Stimulated activated naive CD8-positive, alpha-beta T cell treated with anti-CD3 and anti-CD28 coated beads, Interleukin-15, Interleukin-2, amounts not matched to agents 100 U/mL and 50 U/mL, for 24 hours (primary cell): ENCODE measurements at regions not wholly inside any gene's neighbourhood (a gene's known extent, or its start where the extent isn't known, plus 50 kb on each side); places are given as distances from the start of the nearest gene placed in this dataset.

Experiments
- ATAC-seq: fragments of 150-1000 bp; cut with Tn5 transposase; one replicate; pipeline ENCODE4 v1.10.0; 2021
- DNase-seq: peaks from one replicate; pipeline ENCODE4 v3.0.0; 2021

- DNase-seq (no peak), ATAC-seq (no peak)
These were observed 50.6 kb upstream of the GNAO1 start for GRCh38 chr16:56140645-56141044.

- peak; percentile 32 for ATAC-seq
- no peak for DNase-seq
These were observed 54.0 kb upstream of the GNAO1 start for GRCh38 chr16:56137269-56137668.

- DNase-seq (no peak), ATAC-seq (no peak)
These were observed 55.0 kb upstream of the GNAO1 start for GRCh38 chr16:56136256-56136655.

GRCh38 chr16:56134790-56135189 is 56.5 kb upstream of the GNAO1 start:
- DNase-seq (no peak), ATAC-seq (no peak)

- ATAC-seq (no peak), DNase-seq (no peak)
These were observed 65.4 kb upstream of the GNAO1 start for GRCh38 chr16:56125922-56126321.

DNA sequence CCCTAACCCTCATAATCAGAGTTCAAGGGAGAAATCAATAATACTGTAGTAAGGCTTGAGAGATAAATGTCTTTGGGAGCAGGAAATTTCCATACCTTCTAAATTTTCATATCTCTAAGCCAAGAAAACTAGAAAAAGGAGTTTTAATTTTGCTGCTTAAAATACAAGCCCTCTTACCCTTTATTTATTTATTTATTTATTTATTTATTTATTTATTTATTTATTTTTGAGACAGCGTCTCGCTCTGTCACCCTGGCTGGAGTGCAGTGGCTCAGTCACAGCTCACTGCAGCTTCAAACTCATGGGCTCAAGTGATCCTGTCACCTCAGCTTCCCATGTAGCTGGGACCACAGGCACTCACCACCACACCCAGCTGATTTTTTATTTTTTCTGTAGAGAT is 69.0 kb upstream of the GNAO1 start:
- no peak for DNase-seq
- no peak for ATAC-seq

DNA sequence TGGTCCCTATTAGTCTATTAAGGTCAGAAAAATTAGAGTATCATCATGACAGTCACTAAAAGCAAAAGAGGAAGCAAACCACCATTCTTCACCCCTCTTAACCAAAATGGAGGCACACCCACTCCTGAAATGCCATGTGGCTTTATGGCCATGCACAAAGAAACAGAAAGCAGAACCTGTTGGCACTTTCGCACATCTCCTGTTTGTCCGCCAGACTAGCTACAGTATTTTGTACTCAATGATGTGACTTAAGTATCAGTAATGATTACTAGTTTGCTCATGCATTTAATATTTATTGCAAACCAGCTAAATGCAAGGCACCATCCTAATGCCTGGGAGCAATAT is 70.2 kb upstream of the GNAO1 start:
- ATAC-seq (no peak), DNase-seq (no peak)

DNA sequence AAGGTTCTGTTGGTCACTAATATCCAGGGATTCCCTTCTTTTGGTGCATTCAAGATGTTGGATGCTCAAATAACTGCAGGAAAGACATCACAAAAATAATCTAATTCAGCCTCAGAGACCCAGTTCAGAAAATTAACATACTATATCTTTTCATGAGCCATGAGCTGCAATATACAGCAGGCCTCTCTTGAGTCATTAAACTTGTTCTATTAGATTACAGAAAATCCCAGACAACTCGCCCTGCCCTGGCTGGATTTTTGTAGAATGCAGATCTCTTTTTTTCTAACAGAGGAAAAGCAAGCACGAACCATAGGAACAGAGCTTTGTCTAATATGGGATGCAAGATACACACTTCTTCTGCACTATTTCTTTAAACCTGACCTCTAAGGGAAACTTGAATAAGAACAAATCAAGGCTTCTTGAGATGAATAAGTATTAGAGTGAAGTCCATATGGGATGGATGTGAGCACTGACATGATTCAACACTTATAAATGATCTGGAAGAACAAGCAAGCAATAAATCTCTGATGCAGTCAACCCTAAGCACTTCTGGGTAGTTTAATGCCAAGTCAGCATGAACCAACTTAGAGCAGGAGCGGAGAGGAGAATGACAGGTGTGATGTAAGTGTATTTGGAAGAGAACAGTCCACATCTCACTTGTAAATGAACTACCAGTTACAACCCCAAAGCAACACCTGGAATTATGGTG is 70.7 kb upstream of the GNAO1 start:
- ATAC-seq (no peak), DNase-seq (no peak)

- peak; percentile 65 for ATAC-seq
- DNase-seq = no peak
These were observed 72.2 kb upstream of the GNAO1 start for GRCh38 chr16:56119133-56119532.

- ATAC-seq (no peak), DNase-seq (no peak)
These were observed 74.7 kb upstream of the GNAO1 start for GRCh38 chr16:56116577-56116964.

GRCh38 chr16:56115817-56116576 is 75.3 kb upstream of the GNAO1 start:
- no peak for ATAC-seq
- DNase-seq = no peak

DNA sequence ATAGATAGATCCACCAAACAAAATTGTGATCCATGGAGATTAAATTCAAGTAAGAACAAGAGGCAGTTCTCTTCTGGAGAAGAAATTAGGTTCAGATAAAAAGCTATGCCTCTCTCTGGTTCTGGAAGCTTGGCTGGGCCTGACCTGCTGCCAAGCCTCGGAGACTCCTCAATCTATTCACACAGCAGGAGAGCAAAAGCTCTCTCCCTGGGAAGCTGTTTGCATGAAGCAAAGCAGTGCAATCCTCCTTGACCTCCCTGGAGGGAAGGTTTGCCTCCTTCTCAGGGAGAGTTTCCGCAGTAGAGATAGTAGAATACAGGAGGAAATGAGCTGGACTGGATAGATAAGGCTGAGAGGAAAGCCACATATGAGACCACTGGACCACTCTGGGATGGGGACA is 78.1 kb upstream of the GNAO1 start:
- no peak for ATAC-seq

DNA sequence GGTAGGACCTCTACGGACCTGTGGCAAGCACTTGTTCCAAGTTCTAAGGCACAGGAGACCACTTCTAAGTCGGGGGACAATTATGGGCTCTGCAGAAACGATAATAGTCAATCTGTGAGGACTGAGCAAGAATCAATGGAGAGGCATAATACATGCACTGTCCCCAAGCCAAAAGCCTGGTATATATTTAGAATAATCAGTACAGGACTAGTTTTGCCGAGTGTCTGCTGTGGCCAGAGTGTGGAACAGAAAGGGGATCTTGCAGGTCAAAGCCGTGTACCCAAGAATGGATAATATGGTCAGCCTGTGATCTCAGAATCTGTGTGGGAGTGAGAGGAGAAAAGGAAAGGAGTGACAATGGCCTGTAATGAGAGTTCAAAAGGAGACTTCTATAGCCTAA is 80.2 kb upstream of the GNAO1 start:
- DNase-seq (no peak), ATAC-seq (no peak)

More for the DNA sequence above, 78.1 kb upstream of the GNAO1 start:
- no peak for DNase-seq

GRCh38 chr16:56109994-56110393 is 81.3 kb upstream of the GNAO1 start:
- no peak for DNase-seq
- ATAC-seq = no peak

- ATAC-seq (no peak), DNase-seq (no peak)
These were observed 82.1 kb upstream of the GNAO1 start for GRCh38 chr16:56109205-56109604.

DNA sequence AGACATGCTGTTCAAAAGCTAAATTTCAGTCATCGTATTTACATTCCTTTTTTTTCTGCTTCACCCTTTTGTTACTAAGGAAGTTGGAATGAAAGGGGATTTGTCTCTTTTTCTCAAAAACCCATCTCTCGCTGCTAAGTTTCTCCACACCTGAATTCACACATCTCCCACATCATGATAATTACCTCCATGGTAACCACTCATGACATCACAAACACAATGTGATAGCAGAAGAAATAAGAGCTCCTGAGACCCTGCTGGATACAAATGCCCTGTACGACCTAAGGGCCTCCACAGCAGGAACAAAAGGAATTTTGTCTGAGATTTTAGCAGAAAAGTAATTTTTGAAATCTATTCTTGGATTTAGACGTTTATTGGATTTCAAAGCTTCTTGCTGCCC is 82.6 kb upstream of the GNAO1 start:
- no peak for ATAC-seq

DNA sequence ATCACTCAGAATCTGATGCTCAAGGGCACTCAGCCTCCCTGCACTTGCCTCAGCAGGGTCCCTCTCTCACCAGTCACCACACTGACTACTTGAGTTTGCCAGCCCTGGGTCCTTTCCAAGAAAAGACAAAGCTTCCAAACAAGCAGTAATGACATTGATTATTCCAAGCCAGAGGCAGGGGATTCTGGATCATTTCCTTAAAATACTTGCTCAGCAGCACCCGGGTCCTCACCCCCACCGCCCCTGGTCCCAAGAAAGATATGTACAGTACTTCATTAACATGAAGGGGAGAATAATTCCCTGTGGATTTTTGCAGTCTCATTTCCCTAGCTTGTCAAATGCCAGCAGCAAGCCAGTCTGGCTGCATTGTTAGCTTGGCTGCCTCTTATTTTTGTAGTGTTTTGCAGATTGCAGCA is 83.2 kb upstream of the GNAO1 start:
- ATAC-seq (no peak), DNase-seq (no peak)

More for the DNA sequence above, 82.6 kb upstream of the GNAO1 start:
- no peak for DNase-seq

- no peak for DNase-seq
- no peak for ATAC-seq
These were observed 84.8 kb upstream of the GNAO1 start for GRCh38 chr16:56106527-56106926.

GRCh38 chr16:56102906-56103305 is 88.4 kb upstream of the GNAO1 start:
- no peak for ATAC-seq
- DNase-seq = no peak

DNA sequence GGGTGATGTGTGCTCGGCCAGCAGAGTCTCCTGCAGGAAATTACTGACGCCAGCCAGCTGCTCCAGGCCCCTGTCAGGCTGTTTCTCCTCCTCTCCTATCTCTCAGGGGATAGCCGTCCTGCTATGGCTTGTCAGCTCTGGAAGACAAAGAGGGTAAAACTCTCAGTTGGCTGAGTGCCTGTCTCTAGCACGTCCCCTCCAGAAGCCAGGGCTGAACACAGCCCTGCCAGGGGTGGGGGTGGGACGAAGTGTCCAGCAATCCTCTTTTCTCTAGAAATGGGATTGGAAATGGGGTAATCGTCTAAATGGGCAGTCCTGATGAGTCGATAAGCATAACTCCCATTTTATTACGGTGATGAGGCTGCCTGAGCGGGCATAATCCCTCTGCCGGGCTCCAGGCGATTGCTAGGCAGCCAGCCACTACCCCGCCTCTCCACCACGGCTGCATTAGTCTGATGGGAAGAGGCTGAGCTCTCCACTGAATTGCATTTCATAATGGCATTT is 89.1 kb upstream of the GNAO1 start:
- ATAC-seq (no peak), DNase-seq (no peak)

DNA sequence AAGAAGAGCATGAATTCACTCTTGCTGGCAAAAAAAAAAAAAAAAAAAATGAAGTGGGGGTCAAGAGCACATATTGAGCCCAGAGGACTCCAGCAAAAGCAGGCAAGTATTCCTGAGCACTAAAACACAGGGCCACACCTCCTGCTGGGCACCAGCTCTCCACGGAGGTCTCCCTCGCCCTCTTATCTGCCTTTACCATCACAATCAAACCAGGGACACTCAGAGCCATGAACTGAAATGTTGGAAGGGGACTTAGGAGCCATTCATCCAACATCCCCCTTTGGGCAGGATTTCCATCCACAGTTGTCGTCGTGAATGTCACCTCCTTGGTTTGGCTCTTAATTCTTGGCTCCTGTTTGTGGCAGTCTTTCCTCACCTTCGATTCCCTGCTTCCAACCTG is 89.8 kb upstream of the GNAO1 start:
- ATAC-seq (no peak), DNase-seq (no peak)

DNA sequence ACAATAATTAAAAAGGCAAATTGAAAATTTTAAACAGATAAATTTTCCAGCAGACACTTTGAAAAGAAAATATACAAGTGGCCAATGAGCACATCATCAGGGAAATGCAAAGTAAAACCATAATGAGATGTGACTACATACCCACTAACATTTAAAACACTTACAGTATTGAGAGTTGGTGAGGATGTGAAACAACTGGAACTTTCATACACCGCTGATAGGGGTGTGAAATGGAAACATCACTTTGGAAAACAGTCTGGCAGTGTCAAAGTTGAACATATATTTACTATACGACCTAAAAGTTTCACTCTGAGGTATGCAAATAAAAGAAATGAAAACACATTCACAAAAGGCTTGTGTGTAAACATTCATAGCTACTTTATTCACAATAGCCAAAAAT is 94.0 kb upstream of the GNAO1 start:
- ATAC-seq (no peak), DNase-seq (no peak)

DNA sequence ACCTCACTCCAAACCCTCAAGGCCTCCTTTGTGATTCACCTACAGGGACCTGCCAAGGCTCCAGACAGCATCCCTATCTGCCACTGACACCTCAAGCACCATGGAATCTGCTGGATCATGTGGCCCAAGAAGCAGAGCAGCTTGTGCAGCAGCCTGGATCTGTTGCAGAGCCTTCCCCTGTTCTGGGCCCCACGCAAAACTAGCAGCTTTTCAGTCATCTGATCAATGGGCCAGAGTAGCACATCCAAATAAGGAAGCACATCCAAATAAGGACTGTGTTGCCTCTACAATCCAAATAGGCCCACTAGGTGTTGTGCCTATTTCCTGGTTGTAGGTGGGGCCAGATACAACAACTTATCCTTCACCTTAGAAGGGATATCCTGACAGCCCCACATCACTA is 97.1 kb upstream of the GNAO1 start:
- DNase-seq = no peak
- no peak for ATAC-seq

DNA sequence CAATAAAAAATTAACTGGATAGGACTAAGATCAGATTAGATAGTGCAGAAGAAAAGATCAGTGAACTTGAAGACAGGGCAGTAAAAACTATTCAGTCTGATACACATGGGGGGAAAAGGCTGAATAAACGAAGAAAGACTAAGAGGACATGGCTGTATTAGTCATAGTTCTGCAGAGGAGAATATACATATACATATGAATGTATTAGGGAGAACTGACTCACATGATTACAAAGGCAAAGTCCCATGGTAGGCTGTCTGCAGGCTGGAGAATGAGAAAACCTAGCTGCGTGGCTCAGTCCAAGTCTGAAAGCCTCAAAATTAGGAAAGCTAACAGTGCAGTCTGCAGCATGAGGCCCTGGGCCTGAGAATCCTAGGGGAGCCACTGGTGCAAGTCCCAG is 98.2 kb upstream of the GNAO1 start:
- ATAC-seq = peak; percentile 66
- no peak for DNase-seq
